ENCODE measurements at regions not wholly inside any gene's neighbourhood (a gene's known extent, or its start where the extent isn't known, plus 50 kb on each side); places are given as distances from the start of the nearest gene placed in this dataset.

GRCh38 chr6:54578261-54578660 is 268.3 kb upstream of the FAM83B start (continued):
- TF ChIP-seq, protein P1, sequence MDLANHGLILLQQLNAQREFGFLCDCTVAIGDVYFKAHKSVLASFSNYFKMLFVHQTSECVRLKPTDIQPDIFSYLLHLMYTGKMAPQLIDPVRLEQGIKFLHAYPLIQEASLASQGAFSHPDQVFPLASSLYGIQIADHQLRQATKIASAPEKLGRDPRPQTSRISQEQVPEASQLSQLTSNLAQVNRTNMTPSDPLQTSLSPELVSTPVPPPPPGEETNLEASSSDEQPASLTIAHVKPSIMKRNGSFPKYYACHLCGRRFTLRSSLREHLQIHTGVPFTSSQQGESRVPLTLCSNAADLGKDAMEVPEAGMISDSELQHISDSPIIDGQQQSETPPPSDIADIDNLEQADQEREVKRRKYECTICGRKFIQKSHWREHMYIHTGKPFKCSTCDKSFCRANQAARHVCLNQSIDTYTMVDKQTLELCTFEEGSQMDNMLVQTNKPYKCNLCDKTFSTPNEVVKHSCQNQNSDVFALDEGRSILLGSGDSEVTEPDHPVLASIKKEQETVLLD (IDR thresholded peaks at IDR 0.05), result no peak
- TF ChIP-seq KLF13 (tag; IDR thresholded peaks at IDR 0.05; ENCODE audit: borderline replicate concordance, low read depth), result no peak
- TF ChIP-seq SMC3 (conservative IDR thresholded peaks at IDR 0.05; ENCODE audit: insufficient read depth, low read depth, low read length), result no peak

DNA sequence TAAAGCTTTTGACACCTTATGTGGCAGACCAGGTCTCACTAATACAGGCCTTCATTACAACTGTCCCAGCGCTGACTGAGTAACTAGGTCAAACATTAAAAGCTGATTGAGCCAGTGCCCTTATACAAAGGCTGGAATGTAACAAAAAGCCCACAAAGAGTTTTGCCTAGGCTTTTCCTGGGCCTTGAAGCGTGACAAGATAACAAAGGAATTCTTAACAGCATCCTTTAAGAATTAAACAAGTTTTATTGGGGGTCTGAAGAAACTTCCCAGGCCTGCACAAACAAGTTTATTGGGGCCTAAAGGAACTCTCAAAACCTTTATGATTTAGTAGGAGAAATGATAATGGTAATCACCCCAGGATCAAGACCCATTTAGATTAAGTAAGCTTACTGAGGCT is 267.6 kb upstream of the FAM83B start:
- no peak overlapping the region for H3K27ac ChIP-seq (ENCODE audit: extremely low read depth, low read depth, low read length)
- no peak overlapping the region for H2AFZ ChIP-seq (ENCODE audit: low read depth, low read length)
- no peaks in the 10 kb centered on the region for H3K36me3 ChIP-seq (ENCODE audit: control insufficient read depth, insufficient read depth, low read length)
- no peaks in the 10 kb centered on the region for H4K20me1 ChIP-seq (replicated peaks; ENCODE audit: control insufficient read depth, insufficient read depth, low read length)
- H3K79me2 ChIP-seq (ENCODE audit: control insufficient read depth, insufficient read depth, low read length), result no peaks in the 10 kb centered on the region
- intact Hi-C loops (cut with micrococcal nuclease), result no loop called here
- H3K9ac ChIP-seq (ENCODE audit: insufficient read depth in 1 of 2, low read depth in 2 of 2, low read length in 2 of 2), result no peak overlapping the region
- no peak for DNase-seq (ENCODE audit: extremely low read depth in 1 of 4, low spot score in 3 of 4)
- WGBS (ENCODE audit: insufficient coverage, low coverage, missing lambda C conversion rate), result 0% methylated on average over 2 of the region's 2 CpGs
- ATAC-seq, result no peak
- in situ Hi-C loops (cut with MboI), result no loop called here
- no peaks in the 10 kb centered on the region for H3K9me3 ChIP-seq (replicated peaks; ENCODE audit: control insufficient read depth, insufficient read depth, low read depth, low read length)
- TF ChIP-seq POLR2B (IDR thresholded peaks at IDR 0.05; ENCODE audit: low read depth, partially characterized antibody), result no peak
- TF ChIP-seq ZNF511 (CRISPR knock-in tag; IDR thresholded peaks at IDR 0.05), result no peak
- no peaks in the 10 kb centered on the region for H3K27me3 ChIP-seq (ENCODE audit: control insufficient read depth in 2 of 2, insufficient read depth in 2 of 2, low read length in 2 of 2)
- H3K4me2 ChIP-seq (ENCODE audit: insufficient read depth, low read length), result no peak overlapping the region
- ChIA-PET POLR2A (no interaction called here), CTCF (ENCODE audit: low intra/inter-chr PET ratio) (no interaction called here)
- no peaks in the 10 kb centered on the region for H3K9me1 ChIP-seq (ENCODE audit: control insufficient read depth, insufficient read depth, low read length)
- FAIRE-seq, result no peak
- H3K4me1 ChIP-seq (replicated peaks in 1 of 2; ENCODE audit: control insufficient read depth in 2 of 2, insufficient read depth in 2 of 2, low read length in 2 of 2), result no peaks in the 10 kb centered on the region
- no peak overlapping the region for H3K4me3 ChIP-seq
- BruUV-seq (replicated peaks), result no TSS peak
